OCI-LY7 (cell line): ENCODE measurements at regions not wholly inside any gene's neighbourhood (a gene's known extent, or its start where the extent isn't known, plus 50 kb on each side); places are given as distances from the start of the nearest gene placed in this dataset.

Experiments
- BruUV-seq: library from RNA; stranded (reverse); fragments of 400-500 nt; replicated peaks from 2 replicates; lab custom pipeline; 2021; lab: Mats Ljungman, UMichigan
- CTCF ChIA-PET: fragments of 300-600 bp; sonication (Branson Sonifier 250); formaldehyde crosslinking; loops from one replicate; lab custom pipeline; 2022; ENCODE audit warnings: antibody characterized with exemption; ENCODE audit not compliant: unreplicated experiment; lab: Charles Lee
- POLR2A ChIA-PET: fragments of 300-600 bp; sonication (Branson Sonifier 250); formaldehyde crosslinking; loops from one replicate; lab custom pipeline; 2022; ENCODE audit warnings: antibody characterized with exemption; lab: Charles Lee
- DNase-seq: peaks from one replicate; pipeline ENCODE4 v3.0.0-alpha.2; 2015; ENCODE audit warnings: low spot score
- H2AFZ ChIP-seq: fragments of 200-600 bp; sonication (generic), shearing (Covaris generic); 2 replicates; pipeline ENCODE4 v1.6.1; 2014; ENCODE audit warnings: mild to moderate bottlenecking, antibody characterized with exemption, low read length, moderate library complexity
- H3K27ac ChIP-seq: fragments of 200-600 bp; sonication (generic); 2 replicates; pipeline ENCODE4 v1.5.1; 2014; ENCODE audit warnings: mixed run types, low read depth, mild to moderate bottlenecking, moderate library complexity, low read length, inconsistent platforms; ENCODE audit not compliant: poor library complexity, severe bottlenecking
- H3K36me3 ChIP-seq: fragments of 200-600 bp; sonication (generic); 2 replicates; pipeline ENCODE4 v1.6.1; 2014; ENCODE audit warnings: mild to moderate bottlenecking, antibody characterized with exemption, low read length, moderate library complexity, mixed read lengths; ENCODE audit not compliant: insufficient read depth
- H3K4me1 ChIP-seq: fragments of 200-600 bp; sonication (generic); 2 replicates; pipeline ENCODE4 v1.5.1; 2014; ENCODE audit warnings: mild to moderate bottlenecking, low read length; ENCODE audit not compliant: insufficient read depth, poor library complexity, severe bottlenecking
- H3K4me2 ChIP-seq: fragments of 200-600 bp; sonication (generic); 2 replicates; pipeline ENCODE4 v1.6.1; 2014; ENCODE audit warnings: mild to moderate bottlenecking, low read length
- H3K4me3 ChIP-seq: fragments of 200-600 bp; sonication (generic); 2 replicates; pipeline ENCODE4 v1.5.1; 2014; ENCODE audit warnings: mild to moderate bottlenecking, low read depth, low read length; ENCODE audit not compliant: poor library complexity, severe bottlenecking
- H3K79me2 ChIP-seq: fragments of 200-600 bp; sonication (generic); 2 replicates; pipeline ENCODE4 v1.6.1; 2016; ENCODE audit warnings: low read depth, mild to moderate bottlenecking, low read length, moderate library complexity, mixed read lengths; ENCODE audit not compliant: insufficient read depth
- H3K9me2 ChIP-seq: fragments of 200-600 bp; sonication (generic); 2 replicates; pipeline ENCODE4 v1.6.1; 2016; ENCODE audit warnings: mild to moderate bottlenecking, low read length, mixed read lengths; ENCODE audit not compliant: insufficient read depth
- H3K9me3 ChIP-seq: fragments of 200-600 bp; sonication (generic); 2 replicates; pipeline ENCODE4 v1.6.1; 2014; ENCODE audit warnings: mild to moderate bottlenecking, mixed run types, low read length, mixed read lengths
- H4K20me1 ChIP-seq: fragments of 200-600 bp; sonication (generic); 2 replicates; pipeline ENCODE4 v1.6.1; 2014; ENCODE audit warnings: mild to moderate bottlenecking, antibody characterized with exemption, low read length, moderate library complexity, mixed read lengths; ENCODE audit not compliant: insufficient read depth
- CTCF ChIP-seq: fragments of 200-600 bp; sonication (generic); conservative IDR thresholded peaks from 2 replicates; pipeline ENCODE4 v1.5.1; 2014; ENCODE audit warnings: mild to moderate bottlenecking, antibody characterized with exemption, low read length, moderate library complexity, mixed read lengths
- EZH2phosphoT487 ChIP-seq: fragments of 200-600 bp; sonication (generic); IDR thresholded peaks from 2 replicates; pipeline ENCODE4 v1.6.1; 2018; ENCODE audit warnings: low read depth, borderline replicate concordance, mild to moderate bottlenecking, mixed run types, antibody characterized with exemption, low read length, moderate library complexity, mixed read lengths
- intact Hi-C: fragments of 100-400 bp; cut with micrococcal nuclease; formaldehyde crosslinking; loops from one replicate; pipeline ENCODE4 v1.10.0; 2022; ENCODE audit not compliant: unreplicated experiment

DNA sequence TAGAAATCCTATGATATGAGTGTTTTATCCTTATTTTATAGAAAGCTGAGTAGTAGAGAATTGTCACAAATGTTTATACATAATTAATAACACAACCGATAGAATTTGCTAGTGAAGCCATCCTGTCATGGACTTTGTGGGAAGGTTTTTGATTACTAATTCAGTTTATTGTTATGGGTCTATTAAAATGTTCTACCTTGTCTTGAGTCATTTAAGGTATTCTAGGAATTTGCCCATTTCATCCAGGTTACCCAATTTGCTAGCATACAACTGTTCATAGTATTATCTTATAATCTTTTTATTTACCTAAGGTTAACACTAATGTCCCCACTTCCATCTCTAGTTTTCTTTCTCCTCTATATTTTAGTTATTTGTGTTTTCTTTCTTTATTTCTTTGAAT, 553.1 kb upstream of the ATXN7L3B start:
- intact Hi-C loops = no loop called here
- TF ChIP-seq EZH2phosphoT487 = no peak
- TF ChIP-seq CTCF = no peak
- H3K36me3 ChIP-seq = no peaks in the 10 kb centered on the region
- no peak for DNase-seq
- POLR2A ChIA-PET = no interaction called here
- H3K4me1 ChIP-seq = no peaks in the 10 kb centered on the region
- no peaks in the 10 kb centered on the region for H3K9me2 ChIP-seq
- H3K4me2 ChIP-seq = no peak overlapping the region
- no peak overlapping the region for H3K4me3 ChIP-seq
- H4K20me1 ChIP-seq = no peaks in the 10 kb centered on the region
- BruUV-seq = no TSS peak
- no peak overlapping the region for H2AFZ ChIP-seq
- H3K27ac ChIP-seq = no peak overlapping the region
- CTCF ChIA-PET = no interaction called here
- no peaks in the 10 kb centered on the region for H3K9me3 ChIP-seq
- H3K79me2 ChIP-seq = no peaks in the 10 kb centered on the region

DNA sequence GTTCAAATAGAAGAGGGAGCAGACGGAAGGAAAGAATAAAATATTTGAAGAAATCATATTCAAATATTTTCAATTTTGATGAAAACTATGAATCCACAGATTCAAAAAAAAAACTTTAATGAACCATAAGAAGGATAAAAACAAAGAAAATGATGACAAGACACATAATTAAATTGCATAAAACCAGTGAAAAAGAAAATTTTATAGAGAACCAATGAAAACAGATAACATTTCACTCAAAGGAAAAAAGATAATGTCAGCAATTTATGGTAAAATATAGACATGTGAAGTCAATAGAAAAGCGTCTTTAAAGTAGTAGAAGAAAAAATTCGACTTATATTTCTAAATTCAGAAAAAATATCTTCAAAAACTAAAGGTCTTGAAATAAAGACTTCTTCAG, 546.5 kb upstream of the ATXN7L3B start:
- H3K9me3 ChIP-seq = no peaks in the 10 kb centered on the region
- H2AFZ ChIP-seq = no peak overlapping the region
- no peaks in the 10 kb centered on the region for H3K79me2 ChIP-seq
- H4K20me1 ChIP-seq = no peaks in the 10 kb centered on the region
- H3K27ac ChIP-seq = no peak overlapping the region
- ChIA-PET CTCF (no interaction called here), POLR2A (no interaction called here)
- no peak overlapping the region for H3K4me3 ChIP-seq
- no peak overlapping the region for H3K4me2 ChIP-seq
- TF ChIP-seq CTCF = no peak
- no peak for TF ChIP-seq EZH2phosphoT487
- intact Hi-C loops = no loop called here
- H3K36me3 ChIP-seq = no peaks in the 10 kb centered on the region
- no peaks in the 10 kb centered on the region for H3K4me1 ChIP-seq
- no peak for DNase-seq
- no peaks in the 10 kb centered on the region for H3K9me2 ChIP-seq
- no TSS peak for BruUV-seq

- Histone ChIP-seq H4K20me1 (no peaks in the 10 kb centered on the region), H3K4me3 (no peak overlapping the region), H2AFZ (no peak overlapping the region), H3K4me1 (no peaks in the 10 kb centered on the region), H3K9me3 (no peaks in the 10 kb centered on the region), H3K79me2 (no peaks in the 10 kb centered on the region), H3K9me2 (no peaks in the 10 kb centered on the region), H3K27ac (no peak overlapping the region), H3K36me3 (no peaks in the 10 kb centered on the region), H3K4me2 (no peak overlapping the region)
- TF ChIP-seq EZH2phosphoT487 (no peak), CTCF (no peak)
- BruUV-seq = no TSS peak
- ChIA-PET POLR2A (interaction anchor here (0.7 kb wide), 1 partner anchor 9 kb away, joined by 3 read pairs; no protein-coding TSS in a partner anchor), CTCF (no interaction called here)
- intact Hi-C loops = no loop called here
- no peak for DNase-seq
These were observed 538.7 kb upstream of the ATXN7L3B start for GRCh38 chr12:73998894-73999293.
